GM19240 (cell line): ENCODE measurements at regions not wholly inside any gene's neighbourhood (a gene's known extent, or its start where the extent isn't known, plus 50 kb on each side); places are given as distances from the start of the nearest gene placed in this dataset.

ENCODE experiments used
- DNase-seq: peaks from one replicate; pipeline ENCODE4 v3.0.0; 2011; ENCODE audit warnings: low spot score; ENCODE audit not compliant: insufficient read length

DNA sequence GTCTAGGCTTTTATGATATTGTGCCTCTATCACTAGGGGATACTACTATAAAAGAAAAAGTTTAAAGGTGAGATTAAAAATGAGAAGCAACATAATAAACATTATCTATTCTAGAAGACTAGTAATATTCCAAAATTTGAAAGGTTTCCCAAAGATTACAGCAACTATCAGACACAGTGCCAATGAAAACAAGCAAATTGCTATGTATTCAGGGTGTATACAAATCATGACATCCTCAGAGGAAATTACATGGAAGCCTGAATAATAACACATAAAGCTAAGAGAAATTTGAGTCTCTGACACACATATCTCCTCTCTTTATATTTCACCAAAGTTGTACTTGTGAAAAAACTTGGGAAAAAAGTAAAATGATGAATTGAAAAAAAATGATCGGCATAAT lies 327.0 kb downstream of the SEC23A start:
- DNase-seq: no peak

DNA sequence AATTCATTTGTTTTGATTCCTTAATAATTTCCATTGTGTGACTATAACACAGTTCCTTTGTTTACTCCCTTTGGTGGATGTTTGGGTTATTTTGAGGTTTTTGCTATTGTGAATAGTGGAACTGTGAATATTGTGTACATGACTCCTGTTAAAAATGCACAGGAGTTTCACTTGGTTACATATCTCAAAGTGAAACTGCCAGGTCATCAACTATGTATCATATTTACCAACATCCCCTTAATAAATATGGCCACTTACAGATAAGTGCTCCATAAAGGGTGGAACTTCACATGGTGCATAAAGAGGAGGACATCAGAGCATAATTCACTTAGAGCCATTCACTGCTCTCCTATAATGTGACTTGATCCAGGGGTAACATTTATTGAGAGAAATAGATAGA lies 328.9 kb downstream of the SEC23A start:
- DNase-seq: no peak

DNA sequence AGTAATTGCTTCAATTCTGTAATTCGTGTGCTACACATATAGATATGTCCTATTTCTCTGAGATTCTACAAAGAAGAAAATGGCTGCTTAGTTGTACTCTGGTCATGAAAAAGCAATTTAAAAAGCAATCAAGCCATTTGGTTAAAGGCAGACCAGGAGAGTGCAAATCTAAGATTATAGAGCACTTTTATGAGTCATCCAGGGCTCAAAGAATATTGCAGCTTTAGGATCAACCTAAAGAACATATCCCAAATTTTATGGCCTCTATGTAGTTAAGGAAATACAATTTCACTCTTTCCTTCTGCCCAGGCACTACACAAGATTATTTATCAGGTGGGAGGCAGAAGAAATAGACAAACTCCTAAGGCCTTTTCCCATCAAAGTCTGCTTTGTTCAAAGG lies 332.8 kb downstream of the SEC23A start:
- DNase-seq: no peak

DNA sequence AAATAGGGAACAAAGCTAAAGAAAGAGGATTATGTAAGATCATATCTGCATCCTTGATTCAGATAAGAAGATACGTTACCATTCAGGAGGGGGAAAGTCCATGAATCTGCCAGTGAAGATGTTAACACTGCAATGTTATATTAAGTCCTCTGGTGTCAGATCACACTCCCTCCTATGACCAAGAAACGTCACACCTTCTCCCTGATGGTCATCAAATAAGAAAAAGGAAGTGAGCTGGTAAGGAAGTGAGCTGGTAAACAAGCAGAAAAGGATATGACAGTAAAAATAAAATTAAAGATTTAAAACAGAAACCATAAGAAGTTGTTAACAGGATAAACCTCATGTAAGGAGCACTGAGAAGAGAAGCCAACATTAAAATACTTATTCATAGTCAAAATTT lies 340.2 kb downstream of the SEC23A start:
- no peak for DNase-seq

DNA sequence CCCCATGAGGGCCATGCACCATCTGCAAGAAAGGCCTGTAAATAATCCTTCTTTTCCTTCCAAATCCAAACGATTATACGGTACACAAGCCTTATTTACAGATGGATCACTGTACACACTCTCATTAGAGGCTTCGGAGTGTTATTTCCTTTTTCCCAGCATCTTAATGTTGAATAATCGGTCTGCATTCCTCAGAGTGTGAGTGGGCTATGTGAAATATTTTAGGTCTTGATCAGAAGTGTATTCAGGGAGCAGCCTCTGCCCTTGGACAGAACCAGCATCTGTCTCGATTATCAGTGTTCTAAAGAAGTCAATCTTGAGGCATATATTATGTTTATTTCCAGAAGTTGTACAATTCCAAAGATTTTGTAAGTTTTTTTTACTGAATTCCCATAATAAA lies 340.6 kb downstream of the SEC23A start:
- DNase-seq: no peak

DNA sequence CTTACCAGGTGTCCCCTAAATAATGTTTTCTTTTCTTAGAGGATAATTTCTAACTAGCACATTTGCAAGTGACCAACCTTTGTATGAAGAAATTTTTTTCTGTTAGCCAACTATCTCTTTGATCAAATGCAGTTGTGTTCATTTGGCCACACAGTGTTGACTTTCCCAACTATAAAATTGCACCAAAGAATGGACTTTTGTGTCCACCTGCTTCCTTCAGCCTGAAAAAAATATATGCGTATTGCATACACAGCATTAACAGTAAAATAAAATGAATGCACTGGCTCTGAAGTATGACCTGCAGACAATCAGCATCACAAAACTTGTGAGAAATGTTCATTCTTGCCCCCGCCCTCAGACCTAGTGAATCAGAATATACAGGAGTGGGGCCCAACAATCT lies 342.0 kb downstream of the SEC23A start:
- no peak for DNase-seq

DNA sequence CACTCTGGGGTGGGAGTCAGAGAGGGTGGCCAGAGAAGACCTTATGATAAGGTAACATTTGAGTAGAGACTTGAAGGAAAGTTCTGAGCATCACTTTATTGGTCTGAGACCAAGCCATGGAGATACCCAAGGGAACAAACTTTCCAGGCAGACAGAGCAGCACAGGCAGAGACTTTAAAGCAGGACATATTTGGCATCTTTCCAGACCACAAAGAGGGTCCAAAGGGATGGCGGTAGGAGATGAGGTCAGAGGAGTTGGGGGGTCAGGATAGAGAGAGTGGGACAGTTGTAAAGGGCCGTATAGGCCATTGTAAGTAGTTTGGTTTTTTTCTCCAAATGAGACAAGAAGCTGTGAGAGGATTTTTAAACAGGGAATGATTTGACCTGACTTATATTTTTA lies 344.4 kb downstream of the SEC23A start:
- DNase-seq: no peak

DNA sequence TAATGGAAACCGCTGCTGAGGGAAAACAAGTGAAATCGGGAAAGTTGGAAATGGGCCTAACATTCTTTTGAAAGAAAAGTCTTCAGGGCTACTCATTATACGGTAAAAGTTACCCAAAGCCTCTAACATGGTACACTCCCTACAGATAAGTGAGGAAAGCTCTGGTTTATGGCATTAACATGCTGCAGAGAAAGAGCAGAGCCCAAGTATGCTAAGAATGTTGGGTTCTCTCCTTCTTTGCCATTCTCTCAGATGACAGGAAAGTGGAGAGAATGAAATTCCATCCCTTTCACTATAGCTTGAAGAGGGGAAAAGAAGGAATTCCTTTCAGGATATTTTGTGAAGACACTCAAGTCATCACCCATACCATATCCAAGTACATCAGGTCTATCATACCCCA lies 348.0 kb downstream of the SEC23A start:
- no peak for DNase-seq

DNA sequence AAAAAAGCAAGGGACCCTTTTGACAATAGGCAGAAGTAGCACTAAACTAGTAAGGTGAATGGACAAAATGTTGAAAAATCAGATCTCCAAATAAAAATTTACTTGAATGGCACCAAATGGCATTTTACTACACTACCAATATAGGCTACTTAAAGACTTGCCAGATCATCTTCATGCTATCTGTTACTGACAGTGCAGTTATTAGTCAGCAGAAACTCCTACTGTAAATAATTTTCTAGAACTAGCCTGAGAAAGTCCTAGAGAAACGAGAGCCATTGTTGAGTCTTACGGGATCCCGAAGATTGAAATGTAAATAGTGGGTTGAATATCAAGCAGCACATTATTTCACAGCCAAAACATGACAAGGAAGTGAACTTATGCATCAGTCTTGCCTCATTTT lies 350.3 kb downstream of the SEC23A start:
- no peak for DNase-seq

DNA sequence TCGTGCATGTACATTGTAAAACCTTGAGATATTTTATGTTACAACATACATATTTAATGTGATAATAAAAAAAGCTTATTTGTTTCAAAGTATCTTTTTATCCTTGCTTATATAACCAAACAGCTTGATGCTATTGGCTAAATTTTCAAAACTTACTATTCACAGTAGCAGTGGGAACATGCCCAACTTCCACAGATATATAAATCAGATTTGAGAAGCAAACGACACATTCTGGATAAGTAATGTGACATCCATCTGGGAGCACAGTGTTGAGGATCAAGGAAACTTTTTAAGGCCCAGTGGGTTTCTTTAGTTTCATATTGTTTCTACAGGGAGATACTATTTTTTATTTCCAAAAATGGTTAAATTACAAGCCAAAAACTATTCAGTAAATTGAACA lies 350.7 kb downstream of the SEC23A start:
- DNase-seq: no peak

DNA sequence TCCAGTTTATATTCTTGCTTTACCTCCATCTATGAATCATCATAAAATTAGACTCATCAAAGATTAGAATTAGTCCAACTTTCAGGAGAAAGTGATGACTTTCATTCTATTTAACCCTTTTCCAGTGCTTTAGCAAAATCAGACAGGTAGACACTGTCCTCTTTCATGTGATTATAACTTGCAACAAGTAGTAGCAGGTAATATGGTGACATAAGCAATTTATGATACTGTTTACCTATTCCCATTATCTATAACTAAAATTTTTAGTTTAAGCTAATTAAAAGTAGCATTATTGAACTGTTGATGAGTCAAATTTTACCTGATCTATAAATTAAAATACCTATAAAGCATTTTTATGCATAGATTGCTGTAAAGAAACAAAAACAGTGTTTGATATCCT lies 351.6 kb downstream of the SEC23A start:
- no peak for DNase-seq

DNA sequence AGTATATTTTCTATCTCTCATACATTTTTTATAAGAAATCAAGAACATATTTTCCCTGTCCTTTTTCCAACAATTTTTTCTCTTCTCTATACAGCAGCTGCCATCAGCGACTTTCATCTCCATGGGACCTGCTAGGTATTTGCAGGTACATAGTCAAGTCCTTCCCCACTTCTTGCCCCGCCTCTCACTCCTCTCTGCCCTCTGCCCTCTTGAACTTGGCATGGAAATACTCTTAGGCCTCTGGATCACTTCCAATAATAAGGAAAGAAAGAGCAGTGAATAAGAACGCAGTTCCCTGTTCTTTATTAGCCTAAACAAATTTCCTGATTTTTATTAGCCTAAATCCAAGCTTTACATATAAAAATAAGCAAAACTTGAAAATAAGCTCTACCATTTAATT lies 353.1 kb downstream of the SEC23A start:
- DNase-seq: no peak

DNA sequence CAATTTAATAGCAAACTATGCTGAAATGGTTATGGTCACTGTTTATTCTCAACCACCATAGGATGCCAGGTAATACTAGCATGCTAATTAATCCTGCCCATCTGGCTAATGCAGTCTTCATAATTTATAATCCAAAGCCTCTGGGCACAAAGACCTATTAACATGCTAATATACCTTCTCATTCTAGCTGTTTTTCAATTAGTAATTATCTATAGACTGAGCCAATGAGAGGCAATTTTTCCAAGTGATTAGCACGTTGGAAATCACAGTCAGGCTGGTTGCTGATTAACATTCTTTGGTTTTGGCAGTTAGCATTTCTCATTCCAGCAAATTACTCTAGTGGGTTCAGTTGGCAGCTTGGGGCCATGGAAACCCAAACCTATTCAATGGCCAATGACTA lies 357.2 kb downstream of the SEC23A start:
- DNase-seq: no peak

DNA sequence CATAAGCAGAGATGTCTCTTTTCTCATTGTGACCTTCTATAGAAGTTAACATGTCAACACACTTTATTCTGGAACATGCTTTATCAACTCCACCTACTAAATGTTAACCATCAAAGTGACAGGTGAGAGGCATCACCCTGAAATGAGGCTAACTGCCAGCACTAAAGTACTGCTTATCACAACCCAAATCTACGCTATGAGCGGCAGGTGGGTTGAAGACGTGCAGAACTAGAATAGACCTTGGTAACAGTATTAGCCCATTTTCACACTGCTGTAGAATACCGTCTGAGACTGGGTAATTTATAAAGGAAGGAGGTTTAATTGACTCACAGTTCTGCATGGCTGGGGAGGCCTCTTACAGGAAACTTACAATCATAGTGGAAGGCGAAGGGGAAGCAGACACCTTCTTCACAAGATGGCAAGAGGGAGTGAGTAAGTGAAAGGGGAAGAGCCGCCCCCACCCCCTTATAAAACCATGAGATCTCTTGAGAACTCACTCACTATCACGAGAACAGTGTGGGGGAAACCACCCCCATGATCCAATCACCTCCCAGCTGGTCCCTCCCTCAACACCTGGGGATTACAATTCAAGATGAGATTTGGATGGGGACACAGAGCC lies 359.0 kb downstream of the SEC23A start:
- DNase-seq: no peak

DNA sequence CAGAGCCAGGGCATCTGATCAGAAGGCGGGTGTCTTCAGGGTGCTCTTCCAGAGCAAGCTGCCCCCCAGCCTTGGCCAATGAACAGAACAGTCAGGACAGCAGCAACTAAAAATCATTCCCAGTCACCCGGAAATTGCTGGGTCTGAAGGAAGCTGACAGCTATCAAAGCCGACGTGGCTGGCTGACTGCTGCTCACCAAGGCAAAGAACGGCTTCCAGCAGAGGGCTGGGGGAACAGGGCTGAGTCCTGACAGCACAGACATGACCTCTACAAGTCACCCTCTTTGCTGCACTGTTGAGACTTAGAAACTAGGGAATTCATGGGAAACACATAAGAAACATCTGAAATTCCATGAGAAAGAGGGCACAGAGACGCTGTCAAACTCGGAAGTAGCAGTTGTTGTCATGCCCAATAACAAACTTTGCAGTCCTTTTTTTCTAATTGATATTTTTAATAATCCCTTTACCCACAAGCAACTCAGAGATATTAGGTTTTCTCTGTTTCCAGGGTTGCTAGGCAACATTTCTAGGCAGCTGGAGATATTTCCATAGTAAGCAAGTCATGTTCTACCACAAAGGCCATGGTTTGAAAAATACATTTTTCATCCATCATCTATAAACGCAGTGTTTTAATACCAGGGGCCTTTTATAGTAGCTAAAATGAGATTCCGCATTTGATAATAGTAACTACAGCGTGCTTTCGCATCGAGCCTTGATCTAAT lies 365.2 kb downstream of the SEC23A start:
- no peak for DNase-seq

DNA sequence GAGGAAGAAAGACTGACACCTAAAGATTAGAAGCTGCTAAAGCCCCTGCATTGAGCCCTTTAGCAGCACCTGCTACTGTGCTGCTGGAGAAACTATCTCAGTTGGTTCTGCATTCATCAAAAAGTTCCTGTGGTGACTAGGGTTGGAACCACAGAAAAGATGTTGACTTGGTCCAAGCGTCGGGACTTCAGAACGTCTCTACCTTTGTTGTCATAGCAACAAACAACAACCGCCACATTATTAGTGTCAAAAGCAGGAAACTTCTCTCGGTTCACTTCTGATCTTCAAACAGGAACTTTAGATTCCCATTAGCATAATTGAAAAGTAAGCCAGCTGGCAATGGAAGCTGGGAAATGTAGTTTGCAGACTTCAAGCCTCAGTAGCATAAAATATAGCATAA lies 368.0 kb downstream of the SEC23A start:
- no peak for DNase-seq

DNA sequence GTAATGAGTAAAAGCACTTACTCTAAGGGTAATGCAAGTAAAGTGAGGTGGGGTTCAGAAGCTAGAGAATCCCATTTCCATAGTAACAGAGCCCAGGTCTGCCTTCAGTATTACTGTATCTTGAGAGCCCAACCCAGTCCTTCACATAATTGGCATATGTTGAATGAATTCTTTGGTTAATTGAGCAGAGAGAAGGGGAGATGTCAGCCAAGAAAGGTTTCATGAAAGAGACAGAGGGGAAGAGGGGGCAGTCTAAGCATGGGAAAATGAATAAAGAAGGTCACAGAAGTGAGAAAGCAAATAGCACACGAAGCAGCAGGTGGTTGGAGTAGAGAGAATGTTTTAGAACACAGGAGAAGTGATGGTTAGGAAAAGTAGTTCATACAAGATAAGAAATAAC lies 371.1 kb downstream of the SEC23A start:
- DNase-seq: no peak

DNA sequence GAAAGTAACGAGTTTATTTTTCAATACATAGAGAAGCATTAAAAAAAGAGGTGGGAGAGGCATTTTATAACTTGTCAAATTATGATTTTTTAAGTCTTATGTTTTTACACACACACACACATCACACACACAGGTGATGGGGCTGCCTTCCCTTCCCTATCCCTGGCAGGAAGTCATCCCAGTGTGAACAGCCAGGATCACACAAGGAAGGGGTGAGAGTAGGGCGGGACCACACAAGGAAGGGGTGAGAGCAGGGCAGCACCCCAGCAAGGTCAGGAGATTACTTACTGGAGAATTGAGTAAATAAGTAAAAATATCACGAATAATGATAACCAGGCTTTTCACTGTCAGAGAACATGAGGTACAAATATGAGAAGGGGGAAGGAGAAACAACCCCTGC lies 372.6 kb downstream of the SEC23A start:
- no peak for DNase-seq

DNA sequence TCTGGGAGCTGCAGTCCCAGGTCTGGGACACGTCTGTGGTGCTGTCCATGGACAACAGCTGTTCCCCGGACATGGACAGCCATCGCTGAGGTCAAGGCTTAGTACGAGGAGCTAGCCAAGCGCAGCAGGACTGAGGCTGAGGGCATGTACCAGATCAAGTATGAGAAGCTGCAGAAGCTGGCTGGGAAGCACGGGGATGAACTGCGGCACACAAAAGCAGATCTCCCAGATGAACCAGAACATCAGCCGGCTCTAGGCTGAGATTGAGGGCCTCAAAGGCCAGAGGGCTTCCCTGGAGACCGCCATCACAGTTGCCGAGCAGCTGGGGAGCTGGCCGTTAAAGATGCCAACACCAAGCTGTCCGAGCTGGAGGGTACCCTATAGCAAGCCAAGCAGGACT lies 375.3 kb downstream of the SEC23A start:
- no peak for DNase-seq

DNA sequence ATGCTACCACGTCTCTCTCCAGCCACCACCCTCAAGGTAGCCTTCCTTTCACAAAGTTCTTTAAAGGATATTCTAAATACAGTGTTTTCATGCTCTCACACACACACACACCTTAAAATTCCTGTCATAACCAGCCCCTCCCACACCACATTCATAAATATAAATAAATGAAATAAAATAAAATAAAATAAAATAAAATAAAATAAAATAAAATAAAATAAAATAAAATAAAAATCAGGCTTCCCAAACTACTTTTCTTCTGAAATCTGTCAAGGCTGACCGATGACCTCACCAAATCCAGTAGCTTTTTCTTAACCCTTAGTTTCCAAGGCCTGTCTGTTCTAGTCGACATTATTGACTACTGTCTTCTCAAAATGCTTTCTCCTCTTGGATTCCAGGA lies 378.4 kb downstream of the SEC23A start:
- DNase-seq: no peak

DNA sequence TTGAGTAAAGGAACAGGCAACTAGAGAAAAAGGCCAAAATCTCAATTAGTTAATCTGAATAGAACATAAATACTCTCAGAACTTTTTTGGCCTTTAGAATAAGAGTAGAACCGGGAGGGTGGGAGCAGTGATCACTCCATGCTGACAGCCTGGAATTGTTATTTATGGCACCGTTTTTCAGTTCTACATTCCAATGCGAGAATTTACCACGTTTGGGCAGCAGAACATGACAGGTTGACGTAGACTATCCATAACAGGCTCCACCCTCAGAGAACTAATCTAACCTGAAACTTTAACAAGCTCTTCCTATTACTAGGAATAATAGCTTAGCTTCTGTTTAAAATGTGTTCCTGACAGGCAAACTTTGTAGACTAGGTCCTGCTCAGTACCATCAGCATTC lies 379.1 kb downstream of the SEC23A start:
- no peak for DNase-seq

DNA sequence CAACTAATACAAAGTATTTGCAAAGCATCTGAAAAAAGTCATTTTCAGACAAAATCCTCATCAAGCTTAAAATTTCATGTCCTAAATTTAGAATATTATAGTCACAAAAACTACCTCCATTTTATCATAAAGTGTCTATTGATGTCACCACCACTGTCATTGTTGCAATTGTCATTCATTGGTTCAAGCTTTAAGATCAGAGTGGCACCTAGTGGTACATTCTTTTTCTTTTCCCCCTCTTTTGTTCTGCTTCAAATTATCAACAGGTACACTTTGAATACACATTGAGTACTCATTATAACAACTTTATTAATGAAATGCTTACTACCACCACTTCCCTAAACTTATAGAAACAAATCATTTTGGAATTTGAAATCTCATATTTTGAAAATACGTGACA lies 379.8 kb downstream of the SEC23A start:
- no peak for DNase-seq

DNA sequence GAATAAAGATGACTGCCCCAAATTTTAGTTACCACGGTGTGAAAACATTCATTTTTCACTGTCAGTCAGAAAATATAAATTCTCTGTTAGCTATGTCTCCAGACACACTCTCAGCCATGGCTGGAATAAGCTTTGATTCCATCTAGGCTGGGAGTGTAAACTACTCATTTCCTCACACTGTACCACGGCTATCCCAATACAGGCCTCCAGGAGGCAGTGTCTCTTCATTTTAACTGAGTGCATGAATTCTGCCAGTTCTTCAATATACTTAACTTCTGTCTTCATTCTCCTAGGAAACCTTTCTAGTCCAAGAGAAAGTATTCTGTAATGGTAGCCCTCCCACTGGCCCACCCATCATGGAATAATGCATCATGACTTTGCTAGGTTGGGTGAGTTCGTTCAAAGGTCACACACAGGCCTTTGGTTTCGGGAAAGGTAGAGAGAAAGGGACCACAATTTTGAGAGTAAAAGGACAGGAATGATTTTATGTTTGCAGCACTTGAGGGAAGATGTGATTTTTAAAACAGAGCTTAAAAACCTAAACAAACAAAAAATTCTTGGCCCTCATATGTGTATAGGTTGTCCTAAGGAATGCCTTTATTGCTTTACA lies 381.1 kb downstream of the SEC23A start:
- peak; percentile 8 for DNase-seq
